Testis (tissue), 2 donors: ENCODE measurements at regions not wholly inside any gene's neighbourhood (a gene's known extent, or its start where the extent isn't known, plus 50 kb on each side); places are given as distances from the start of the nearest gene placed in this dataset.

Experiments
- DNase-seq: peaks from one replicate; pipeline ENCODE4 v3.0.0-alpha.2; 2019
- H3K27ac ChIP-seq, 2 donors: fragments of 200-600 bp; sonication (generic); one replicate each; pipeline ENCODE4 v1.5.1; 2019
- H3K27me3 ChIP-seq: fragments of 200-600 bp; sonication (generic); one replicate; pipeline ENCODE4 v1.5.1; 2019
- H3K36me3 ChIP-seq: fragments of 200-600 bp; sonication (generic); one replicate; pipeline ENCODE4 v1.5.1; 2017; ENCODE audit warnings: low read depth; ENCODE audit errors: missing control alignments
- H3K4me1 ChIP-seq: fragments of 200-600 bp; sonication (generic); one replicate; pipeline ENCODE4 v1.5.1; 2019
- H3K4me3 ChIP-seq, 2 donors: fragments of 200-600 bp; sonication (generic); one replicate each; pipeline ENCODE4 v1.5.1; 2017 to 2019
- H3K9me3 ChIP-seq: fragments of 200-600 bp; sonication (generic); one replicate; pipeline ENCODE4 v1.5.1; 2017
- POLR2A ChIP-seq: fragments of 450-650 bp; IDR thresholded peaks from one replicate; pipeline ENCODE4 v1.6.1; 2017; ENCODE audit warnings: antibody characterized with exemption, mild to moderate bottlenecking, moderate library complexity
- WGBS, 2 donors: methylation state at CpG; one replicate each; pipeline ENCODE4 v1.1.5; 2018; 5-methylcytosine and 5-hydroxymethylcytosine counted together
- intact Hi-C: fragments of 100-400 bp; cut with DNase I; formaldehyde crosslinking; loops from one replicate; pipeline ENCODE4 v1.15.1; 2023; ENCODE audit warnings: low total_unique reads
- TF ChIP-seq, protein P1 (sequence below), 3 experiments: fragments of 450-650 bp in 2 of 3; fragments of 200-600 bp in 1 of 3; sonication (generic) in 1 of 3; IDR thresholded peaks; one replicate each; pipeline ENCODE4 v1.5.1; 2016 to 2019; ENCODE audit warnings: antibody characterized with exemption in 3 of 3, mild to moderate bottlenecking in 2 of 3, moderate library complexity in 1 of 3

GRCh38 chr2:160909781-160910242, 250.4 kb upstream of the TANK start:
- WGBS, 2 donors: 77 to 78% methylated on average over 3 of the region's 3 CpGs
- Histone ChIP-seq H3K27ac (no peak overlapping the region), H3K9me3 (no peaks in the 10 kb centered on the region), H3K27me3 (no peaks in the 10 kb centered on the region), H3K4me1 (peaks cover 14% of the 10 kb centered on the region), H3K4me3 (no peak overlapping the region), H3K36me3 (no peaks in the 10 kb centered on the region)
- no peak for DNase-seq
- TF ChIP-seq, protein P1, sequence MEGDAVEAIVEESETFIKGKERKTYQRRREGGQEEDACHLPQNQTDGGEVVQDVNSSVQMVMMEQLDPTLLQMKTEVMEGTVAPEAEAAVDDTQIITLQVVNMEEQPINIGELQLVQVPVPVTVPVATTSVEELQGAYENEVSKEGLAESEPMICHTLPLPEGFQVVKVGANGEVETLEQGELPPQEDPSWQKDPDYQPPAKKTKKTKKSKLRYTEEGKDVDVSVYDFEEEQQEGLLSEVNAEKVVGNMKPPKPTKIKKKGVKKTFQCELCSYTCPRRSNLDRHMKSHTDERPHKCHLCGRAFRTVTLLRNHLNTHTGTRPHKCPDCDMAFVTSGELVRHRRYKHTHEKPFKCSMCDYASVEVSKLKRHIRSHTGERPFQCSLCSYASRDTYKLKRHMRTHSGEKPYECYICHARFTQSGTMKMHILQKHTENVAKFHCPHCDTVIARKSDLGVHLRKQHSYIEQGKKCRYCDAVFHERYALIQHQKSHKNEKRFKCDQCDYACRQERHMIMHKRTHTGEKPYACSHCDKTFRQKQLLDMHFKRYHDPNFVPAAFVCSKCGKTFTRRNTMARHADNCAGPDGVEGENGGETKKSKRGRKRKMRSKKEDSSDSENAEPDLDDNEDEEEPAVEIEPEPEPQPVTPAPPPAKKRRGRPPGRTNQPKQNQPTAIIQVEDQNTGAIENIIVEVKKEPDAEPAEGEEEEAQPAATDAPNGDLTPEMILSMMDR (IDR thresholded peaks at IDR 0.05): no peak
- no peak for TF ChIP-seq POLR2A
- intact Hi-C loops: no loop called here

- no peak overlapping the region for H3K27ac ChIP-seq
- 37 to 38% methylated on average over 2 of the region's 2 CpGs for WGBS, 2 donors
- no peaks in the 10 kb centered on the region for H3K9me3 ChIP-seq
- DNase-seq: no peak
- peaks cover 14% of the 10 kb centered on the region for H3K4me1 ChIP-seq
- TF ChIP-seq, protein P1 (IDR thresholded peaks at IDR 0.05): no peak
- TF ChIP-seq POLR2A: no peak
- no peaks in the 10 kb centered on the region for H3K36me3 ChIP-seq
- no peak overlapping the region for H3K4me3 ChIP-seq
- intact Hi-C loops: no loop called here
- H3K27me3 ChIP-seq: no peaks in the 10 kb centered on the region
Measured at GRCh38 chr2:160910681-160911080, 249.5 kb upstream of the TANK start.

- no peak for DNase-seq
- 72 to 74% methylated on average over 1 of the region's 1 CpG for WGBS, 2 donors
- TF ChIP-seq, protein P1 (IDR thresholded peaks at IDR 0.05): no peak
- no peak for TF ChIP-seq POLR2A
- Histone ChIP-seq H3K36me3 (no peaks in the 10 kb centered on the region), H3K9me3 (no peaks in the 10 kb centered on the region), H3K4me1 (peaks cover 14% of the 10 kb centered on the region), H3K4me3 (no peak overlapping the region), H3K27ac (no peak overlapping the region), H3K27me3 (no peaks in the 10 kb centered on the region)
- intact Hi-C loops: no loop called here
Measured at GRCh38 chr2:160911258-160911657, 249.0 kb upstream of the TANK start.

DNA sequence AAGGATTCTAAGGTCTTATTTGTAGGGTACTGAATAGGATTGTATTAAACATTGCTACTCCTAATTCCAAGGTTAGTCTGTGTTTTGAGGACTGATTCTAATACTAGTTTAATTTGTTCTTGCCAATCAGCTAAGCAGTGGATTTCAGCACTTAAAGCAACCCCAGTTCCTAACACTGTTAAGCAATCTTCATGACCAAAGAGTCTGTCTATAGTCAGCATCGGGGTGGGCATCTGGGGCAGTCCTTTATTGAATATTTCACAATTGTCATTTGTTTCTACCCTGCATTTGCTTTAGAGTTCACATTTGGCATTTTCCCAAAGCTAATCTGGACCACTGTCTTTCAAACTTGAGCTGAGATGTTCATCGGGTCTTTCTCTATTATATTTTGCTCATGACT, 248.0 kb upstream of the TANK start:
- TF ChIP-seq POLR2A: no peak
- TF ChIP-seq, protein P1 (IDR thresholded peaks at IDR 0.05): no peak
- 77 to 94% methylated on average over 2 of the region's 2 CpGs for WGBS, 2 donors
- intact Hi-C loops: no loop called here
- DNase-seq: no peak
- H3K4me3 ChIP-seq: no peak overlapping the region
- H3K27ac ChIP-seq: no peak overlapping the region
- no peaks in the 10 kb centered on the region for H3K36me3 ChIP-seq
- H3K4me1 ChIP-seq: peaks cover 14% of the 10 kb centered on the region
- H3K9me3 ChIP-seq: no peaks in the 10 kb centered on the region
- no peaks in the 10 kb centered on the region for H3K27me3 ChIP-seq

DNA sequence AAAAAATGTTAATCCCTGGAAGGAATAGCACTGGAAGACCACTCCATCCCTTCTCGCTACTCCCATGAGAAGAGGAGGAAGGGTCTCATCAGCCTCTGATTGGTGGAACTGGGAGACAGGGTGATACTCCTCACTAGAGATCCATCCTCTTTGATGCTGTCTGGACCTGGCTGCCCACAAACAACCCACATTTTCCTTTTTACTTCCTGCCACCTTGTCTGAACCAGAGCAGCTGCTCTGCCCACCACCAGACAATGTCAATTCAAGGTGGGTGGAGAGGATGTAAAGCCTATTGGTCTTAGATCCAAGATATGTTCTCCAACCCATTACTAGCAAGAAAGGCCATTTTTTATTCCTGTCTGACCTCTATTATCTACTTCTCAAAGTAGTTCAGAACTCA, 246.9 kb upstream of the TANK start:
- TF ChIP-seq, protein P1 (IDR thresholded peaks at IDR 0.05): no peak
- TF ChIP-seq POLR2A: no peak
- Histone ChIP-seq H3K9me3 (no peaks in the 10 kb centered on the region), H3K27me3 (no peaks in the 10 kb centered on the region), H3K27ac (no peak overlapping the region), H3K4me3 (no peak overlapping the region), H3K4me1 (peaks cover 14% of the 10 kb centered on the region), H3K36me3 (no peaks in the 10 kb centered on the region)
- intact Hi-C loops: no loop called here
- WGBS, 2 donors: 93 to 94% methylated on average over 1 of the region's 1 CpG
- DNase-seq: no peak
